Astrocyte of the cerebellum (primary cell): ENCODE measurements at regions not wholly inside any gene's neighbourhood (a gene's known extent, or its start where the extent isn't known, plus 50 kb on each side); places are given as distances from the start of the nearest gene placed in this dataset.

Source experiments
- DNase-seq: peaks from one replicate; pipeline ENCODE4 v3.0.0-alpha.2; 2011; ENCODE audit warnings: low read depth
- H3K4me3 ChIP-seq: 2 replicates; pipeline ENCODE4 v1.5.1; 2011; ENCODE audit warnings: mild to moderate bottlenecking, low read depth, low read length, moderate library complexity
- CTCF ChIP-seq: IDR thresholded peaks from 2 replicates; pipeline ENCODE4 v1.5.1; 2012; ENCODE audit warnings: low read length, low read depth, moderate library complexity, mild to moderate bottlenecking; ENCODE audit errors: missing control alignments
- in situ Hi-C: cut with HindIII; loops from 2 replicates; pipeline ENCODE4 v1.10.0; 2017; ENCODE audit warnings: low sequenced_read_pairs

GRCh38 chr3:103055021-103055520 is 620.3 kb downstream of the ZPLD1 start:
- no peak for DNase-seq
- in situ Hi-C loops: no loop called here
- H3K4me3 ChIP-seq: no peak overlapping the region
- no peak for TF ChIP-seq CTCF

GRCh38 chr3:103056542-103056941 is 621.7 kb downstream of the ZPLD1 start:
- no peak for TF ChIP-seq CTCF
- no peak overlapping the region for H3K4me3 ChIP-seq
- in situ Hi-C loops: no loop called here
- DNase-seq: no peak

GRCh38 chr3:103057003-103057402 is 622.2 kb downstream of the ZPLD1 start:
- DNase-seq: no peak
- TF ChIP-seq CTCF: no peak
- in situ Hi-C loops: no loop called here
- no peak overlapping the region for H3K4me3 ChIP-seq

- no peak for TF ChIP-seq CTCF
- H3K4me3 ChIP-seq: no peak overlapping the region
- in situ Hi-C loops: no loop called here
- DNase-seq: no peak
These were observed 622.7 kb downstream of the ZPLD1 start for GRCh38 chr3:103057487-103057886.

- no peak for DNase-seq
- TF ChIP-seq CTCF: no peak
- in situ Hi-C loops: no loop called here
- H3K4me3 ChIP-seq: no peak overlapping the region
These were observed 624.6 kb downstream of the ZPLD1 start for GRCh38 chr3:103059432-103059831.

GRCh38 chr3:103060242-103060641 is 625.4 kb downstream of the ZPLD1 start:
- DNase-seq: no peak
- TF ChIP-seq CTCF: no peak
- in situ Hi-C loops: no loop called here
- H3K4me3 ChIP-seq: no peak overlapping the region

GRCh38 chr3:103067963-103068362 is 633.1 kb downstream of the ZPLD1 start:
- in situ Hi-C loops: no loop called here
- no peak overlapping the region for H3K4me3 ChIP-seq
- TF ChIP-seq CTCF: no peak
- DNase-seq: no peak
